Keratinocyte (primary cell): ENCODE measurements at regions not wholly inside any gene's neighbourhood (a gene's known extent, or its start where the extent isn't known, plus 50 kb on each side); places are given as distances from the start of the nearest gene placed in this dataset.

Experiments used
- DNase-seq: peaks from one replicate; pipeline ENCODE4 v3.0.0-alpha.2; 2011; ENCODE audit warnings: low read depth, missing footprints, low spot score
- FAIRE-seq: peaks from 2 replicates; lab custom pipeline; 2011; peaks lifted over from hg19 to GRCh38; lab: Jason Lieb, UNC
- H2AFZ ChIP-seq: 2 replicates; pipeline ENCODE4 v1.6.0; 2012; ENCODE audit warnings: low read length, control low read depth, inconsistent platforms; ENCODE audit not compliant: control insufficient read depth
- H3K27ac ChIP-seq: 2 replicates; pipeline ENCODE4 v1.5.1; 2011; ENCODE audit warnings: low read length; ENCODE audit not compliant: control insufficient read depth, insufficient read depth
- H3K27me3 ChIP-seq: 3 replicates; pipeline ENCODE4 v1.6.0; 2011; ENCODE audit warnings: low read length; ENCODE audit not compliant: control insufficient read depth, insufficient read depth; ENCODE audit errors: extremely low read depth
- H3K36me3 ChIP-seq, 2 experiments: 2 replicates in 1 of 2; 3 replicates in 1 of 2; pipeline ENCODE4 v1.5.1; 2011; ENCODE audit warnings: low read length in 2 of 2, mild to moderate bottlenecking in 1 of 2; ENCODE audit not compliant: control insufficient read depth in 2 of 2, insufficient read depth in 2 of 2; ENCODE audit errors: extremely low read depth in 1 of 2
- H3K4me1 ChIP-seq: 3 replicates; pipeline ENCODE4 v1.5.1; 2011; ENCODE audit warnings: low read length; ENCODE audit not compliant: control insufficient read depth, insufficient read depth; ENCODE audit errors: extremely low read depth
- H3K4me2 ChIP-seq: 3 replicates; pipeline ENCODE4 v1.6.0; 2011; ENCODE audit warnings: low read depth, low read length; ENCODE audit not compliant: control insufficient read depth, insufficient read depth; ENCODE audit errors: extremely low read depth
- H3K4me3 ChIP-seq, 3 experiments: fragments of 200-600 bp in 1 of 3; sonication (generic) in 1 of 3; 2 replicates in 2 of 3; 3 replicates in 1 of 3; pipeline ENCODE4 v1.5.1; 2011 to 2016; ENCODE audit warnings: low read length in 3 of 3, mild to moderate bottlenecking in 3 of 3, control low read depth in 2 of 3, inconsistent platforms in 1 of 3, low read depth in 1 of 3, mixed read lengths in 1 of 3, mixed run types in 1 of 3, moderate library complexity in 1 of 3; ENCODE audit not compliant: control insufficient read depth in 2 of 3, insufficient read depth in 2 of 3; ENCODE audit errors: extremely low read depth in 1 of 3
- H3K79me2 ChIP-seq: 2 replicates; pipeline ENCODE4 v1.6.0; 2012; ENCODE audit warnings: low read length; ENCODE audit not compliant: control insufficient read depth, insufficient read depth
- H3K9ac ChIP-seq: 3 replicates; pipeline ENCODE4 v1.6.0; 2011; ENCODE audit warnings: low read length; ENCODE audit not compliant: control insufficient read depth, insufficient read depth; ENCODE audit errors: extremely low read depth
- H3K9me1 ChIP-seq: 3 replicates; pipeline ENCODE4 v1.6.0; 2011; ENCODE audit warnings: low read length; ENCODE audit not compliant: control insufficient read depth, insufficient read depth; ENCODE audit errors: extremely low read depth
- H3K9me3 ChIP-seq: 2 replicates; pipeline ENCODE4 v1.5.1; 2012; ENCODE audit warnings: low read depth, low read length; ENCODE audit not compliant: control insufficient read depth
- H4K20me1 ChIP-seq: 3 replicates; pipeline ENCODE4 v1.6.0; 2011; ENCODE audit warnings: low read length; ENCODE audit not compliant: control insufficient read depth, insufficient read depth; ENCODE audit errors: extremely low read depth
- CTCF ChIP-seq, 3 experiments: IDR thresholded peaks in 1 of 3; conservative IDR thresholded peaks in 1 of 3; optimal IDR thresholded peaks in 1 of 3; 2 replicates in 2 of 3; 3 replicates in 1 of 3; pipeline versions ENCODE3 to v1.5.1; 2011; ENCODE audit warnings: low read length in 3 of 3, mild to moderate bottlenecking in 3 of 3, moderate library complexity in 2 of 3, control low read depth in 1 of 3, inconsistent platforms in 1 of 3; ENCODE audit not compliant: insufficient read depth in 2 of 3; ENCODE audit errors: extremely low read depth in 1 of 3
- EZH2 ChIP-seq: IDR thresholded peaks from one replicate; pipeline ENCODE4 v1.6.1; 2012; ENCODE audit warnings: inconsistent platforms, mild to moderate bottlenecking, low read length, moderate library complexity
- dilution Hi-C: fragments of 300-500 bp; cut with MboI; formaldehyde crosslinking; loops from one replicate; pipeline ENCODE4 v1.7.0; 2020; ENCODE audit warnings: low sequenced_read_pairs; ENCODE audit not compliant: extremely low pct_ligation_motif_present

- H3K9ac ChIP-seq = no peak overlapping the region
- no peaks in the 10 kb centered on the region for H3K9me1 ChIP-seq
- dilution Hi-C loops = no loop called here
- no peaks in the 10 kb centered on the region for H4K20me1 ChIP-seq
- FAIRE-seq (no peak), DNase-seq (no peak)
- TF ChIP-seq EZH2 (no peak), CTCF (optimal IDR thresholded peaks at IDR 0.05 in 1 of 3, IDR thresholded peaks at IDR 0.05 in 1 of 3, conservative IDR thresholded peaks at IDR 0.05 in 1 of 3; ENCODE audit: extremely low read depth in 1 of 3, insufficient read depth in 2 of 3, low read length in 3 of 3) (no peak)
- H3K9me3 ChIP-seq = no peaks in the 10 kb centered on the region
- no peak overlapping the region for H2AFZ ChIP-seq
- no peaks in the 10 kb centered on the region for H3K79me2 ChIP-seq
- no peak overlapping the region for H3K27ac ChIP-seq
- no peak overlapping the region for H3K4me3 ChIP-seq
- H3K27me3 ChIP-seq = no peaks in the 10 kb centered on the region
- no peaks in the 10 kb centered on the region for H3K4me1 ChIP-seq
- no peak overlapping the region for H3K4me2 ChIP-seq
- H3K36me3 ChIP-seq = no peaks in the 10 kb centered on the region
Measured at GRCh38 chr6:81031416-81031815, 721.1 kb downstream of the TENT5A start.

GRCh38 chr6:81026041-81026553 lies 726.4 kb downstream of the TENT5A start:
- H3K79me2 ChIP-seq = no peaks in the 10 kb centered on the region
- no peaks in the 10 kb centered on the region for H3K9me3 ChIP-seq
- no peak overlapping the region for H3K9ac ChIP-seq
- H3K4me3 ChIP-seq = no peak overlapping the region
- DNase-seq (no peak), FAIRE-seq (no peak)
- H3K36me3 ChIP-seq = no peaks in the 10 kb centered on the region
- no peak overlapping the region for H3K27ac ChIP-seq
- H3K27me3 ChIP-seq = no peaks in the 10 kb centered on the region
- H3K9me1 ChIP-seq = no peaks in the 10 kb centered on the region
- no peak overlapping the region for H2AFZ ChIP-seq
- no peak overlapping the region for H3K4me2 ChIP-seq
- TF ChIP-seq CTCF (optimal IDR thresholded peaks at IDR 0.05 in 1 of 3, IDR thresholded peaks at IDR 0.05 in 1 of 3, conservative IDR thresholded peaks at IDR 0.05 in 1 of 3; ENCODE audit: extremely low read depth in 1 of 3, insufficient read depth in 2 of 3, low read length in 3 of 3) = no peak
- TF ChIP-seq EZH2 = no peak
- H3K4me1 ChIP-seq = no peaks in the 10 kb centered on the region
- H4K20me1 ChIP-seq = no peaks in the 10 kb centered on the region
- dilution Hi-C loops = no loop called here
